ENCODE measurements at regions not wholly inside any gene's neighbourhood (a gene's known extent, or its start where the extent isn't known, plus 50 kb on each side); places are given as distances from the start of the nearest gene placed in this dataset.

GRCh38 chr13:31919971-31920726, 111.4 kb upstream of the FRY start:
- TF ChIP-seq, protein P1, sequence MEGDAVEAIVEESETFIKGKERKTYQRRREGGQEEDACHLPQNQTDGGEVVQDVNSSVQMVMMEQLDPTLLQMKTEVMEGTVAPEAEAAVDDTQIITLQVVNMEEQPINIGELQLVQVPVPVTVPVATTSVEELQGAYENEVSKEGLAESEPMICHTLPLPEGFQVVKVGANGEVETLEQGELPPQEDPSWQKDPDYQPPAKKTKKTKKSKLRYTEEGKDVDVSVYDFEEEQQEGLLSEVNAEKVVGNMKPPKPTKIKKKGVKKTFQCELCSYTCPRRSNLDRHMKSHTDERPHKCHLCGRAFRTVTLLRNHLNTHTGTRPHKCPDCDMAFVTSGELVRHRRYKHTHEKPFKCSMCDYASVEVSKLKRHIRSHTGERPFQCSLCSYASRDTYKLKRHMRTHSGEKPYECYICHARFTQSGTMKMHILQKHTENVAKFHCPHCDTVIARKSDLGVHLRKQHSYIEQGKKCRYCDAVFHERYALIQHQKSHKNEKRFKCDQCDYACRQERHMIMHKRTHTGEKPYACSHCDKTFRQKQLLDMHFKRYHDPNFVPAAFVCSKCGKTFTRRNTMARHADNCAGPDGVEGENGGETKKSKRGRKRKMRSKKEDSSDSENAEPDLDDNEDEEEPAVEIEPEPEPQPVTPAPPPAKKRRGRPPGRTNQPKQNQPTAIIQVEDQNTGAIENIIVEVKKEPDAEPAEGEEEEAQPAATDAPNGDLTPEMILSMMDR (optimal IDR thresholded peaks at IDR 0.05 in 1 of 3, IDR thresholded peaks at IDR 0.05 in 1 of 3, conservative IDR thresholded peaks at IDR 0.05 in 1 of 3; ENCODE audit: extremely low read depth in 1 of 3, insufficient read depth in 2 of 3, low read length in 3 of 3) = no peak
- TF ChIP-seq EZH2 (IDR thresholded peaks at IDR 0.05; ENCODE audit: low read length) = no peak
